HEK293 (cell line): ENCODE measurements at regions not wholly inside any gene's neighbourhood (a gene's known extent, or its start where the extent isn't known, plus 50 kb on each side); places are given as distances from the start of the nearest gene placed in this dataset.

ENCODE experiments used
- CTCF ChIA-PET: fragments of 350-600 bp; formaldehyde crosslinking; extraction: SDS; loops from one replicate; lab custom pipeline; 2021; ENCODE audit warnings: antibody characterized with exemption; lab: Yijun Ruan, JAX
- POLR2A ChIA-PET: fragments of 300-600 bp; formaldehyde crosslinking; extraction: SDS; loops from one replicate; lab custom pipeline; 2020; ENCODE audit warnings: antibody characterized with exemption, inconsistent platforms; lab: Yijun Ruan, JAX
- H3K27ac ChIP-seq: fragments of 200-500 bp; sonication (Bioruptor generic); 2 replicates; pipeline ENCODE4 v1.5.1; 2014; ENCODE audit warnings: low read depth, low read length, control low read depth, inconsistent platforms; ENCODE audit errors: extremely low read depth
- H3K36me3 ChIP-seq, 2 experiments: fragments of 200-500 bp in 1 of 2; sonication (Bioruptor generic) in 1 of 2; 1 replicate in 1 of 2; 2 replicates in 1 of 2; pipeline ENCODE4 v1.5.1; 2014 to 2017; ENCODE audit warnings: inconsistent platforms in 2 of 2, low read length in 2 of 2; ENCODE audit not compliant: control insufficient read depth in 2 of 2, insufficient read depth in 1 of 2
- H3K4me1 ChIP-seq: fragments of 200-500 bp; sonication (Bioruptor generic); 2 replicates; pipeline ENCODE4 v1.5.1; 2014; ENCODE audit warnings: mild to moderate bottlenecking, low read length, inconsistent platforms; ENCODE audit not compliant: control insufficient read depth, insufficient read depth
- H3K4me3 ChIP-seq: 2 replicates; pipeline ENCODE4 v1.5.1; 2011; ENCODE audit warnings: low read depth, mild to moderate bottlenecking, control low read depth, low read length, moderate library complexity
- H3K9me3 ChIP-seq: fragments of 200-500 bp; sonication (Bioruptor generic); 2 replicates; pipeline ENCODE4 v1.5.1; 2014; ENCODE audit warnings: low read depth, low read length, inconsistent platforms; ENCODE audit not compliant: control insufficient read depth, insufficient read depth
- SP3 ChIP-seq: fragments of 450-650 bp; formaldehyde crosslinking; IDR thresholded peaks from 2 replicates; pipeline ENCODE4 v1.5.1; 2016; ENCODE audit warnings: missing biosample characterization, missing genetic modification characterization
- YY1 ChIP-seq: fragments of 450-650 bp; formaldehyde crosslinking; IDR thresholded peaks from 2 replicates; pipeline ENCODE4 v1.5.1; 2018; ENCODE audit warnings: missing biosample characterization, missing genetic modification characterization
- ZBTB8A ChIP-seq: fragments of 450-650 bp; formaldehyde crosslinking; IDR thresholded peaks from 2 replicates; pipeline ENCODE4 v1.5.1; 2016; ENCODE audit warnings: missing biosample characterization, missing genetic modification characterization
- ZNF157 ChIP-seq: fragments of 450-650 bp; formaldehyde crosslinking; IDR thresholded peaks from 2 replicates; pipeline ENCODE4 v1.5.1; 2016; ENCODE audit warnings: missing biosample characterization, missing genetic modification characterization
- ZNF354C ChIP-seq: fragments of 450-650 bp; formaldehyde crosslinking; IDR thresholded peaks from 2 replicates; pipeline ENCODE4 v1.5.1; 2016; ENCODE audit warnings: missing biosample characterization, missing genetic modification characterization, low read depth, borderline replicate concordance
- ZNF610 ChIP-seq: fragments of 450-650 bp; formaldehyde crosslinking; IDR thresholded peaks from 2 replicates; pipeline ENCODE4 v1.5.1; 2016; ENCODE audit warnings: missing biosample characterization, missing genetic modification characterization, borderline replicate concordance
- ZNF624 ChIP-seq: fragments of 450-650 bp; formaldehyde crosslinking; IDR thresholded peaks from 2 replicates; pipeline ENCODE4 v1.5.1; 2017; ENCODE audit warnings: missing biosample characterization, missing genetic modification characterization
- ZNF629 ChIP-seq: fragments of 450-650 bp; formaldehyde crosslinking; IDR thresholded peaks from 2 replicates; pipeline ENCODE4 v1.5.1; 2017; ENCODE audit warnings: missing biosample characterization, missing genetic modification characterization
- ZNF677 ChIP-seq: fragments of 450-650 bp; IDR thresholded peaks from 2 replicates; pipeline ENCODE4 v1.5.0; 2018; ENCODE audit warnings: missing biosample characterization, mild to moderate bottlenecking, missing genetic modification characterization, moderate library complexity
- ZNF704 ChIP-seq: fragments of 450-650 bp; formaldehyde crosslinking; IDR thresholded peaks from 2 replicates; pipeline ENCODE4 v1.5.1; 2016; ENCODE audit warnings: missing biosample characterization, missing genetic modification characterization
- ZNF76 ChIP-seq: fragments of 450-650 bp; formaldehyde crosslinking; IDR thresholded peaks from 2 replicates; pipeline ENCODE4; 2016; ENCODE audit warnings: low read depth, missing biosample characterization, missing genetic modification characterization, borderline replicate concordance
- ZNF776 ChIP-seq: fragments of 450-650 bp; formaldehyde crosslinking; IDR thresholded peaks from 2 replicates; pipeline ENCODE4 v1.5.0; 2017; ENCODE audit warnings: missing biosample characterization, missing genetic modification characterization, borderline replicate concordance
- ZNF785 ChIP-seq: fragments of 450-650 bp; formaldehyde crosslinking; IDR thresholded peaks from 2 replicates; pipeline ENCODE4 v1.5.1; 2016; ENCODE audit warnings: missing biosample characterization, missing genetic modification characterization
- TF ChIP-seq, protein P1 (sequence below): fragments of 450-650 bp; formaldehyde crosslinking; IDR thresholded peaks from 2 replicates; pipeline ENCODE4 v1.5.1; 2017; ENCODE audit warnings: missing biosample characterization, missing genetic modification characterization
- TF ChIP-seq, protein P2 (sequence below): fragments of 450-650 bp; IDR thresholded peaks from 2 replicates; pipeline ENCODE4 v1.5.1; 2018; ENCODE audit warnings: missing biosample characterization, missing genetic modification characterization
- TF ChIP-seq, protein P3 (sequence below): fragments of 450-650 bp; formaldehyde crosslinking; conservative IDR thresholded peaks from 2 replicates; pipeline ENCODE4 v1.5.1; 2016; ENCODE audit warnings: low read depth, missing biosample characterization, missing genetic modification characterization
- TF ChIP-seq, protein P4 (sequence below): fragments of 450-650 bp; formaldehyde crosslinking; IDR thresholded peaks from 2 replicates; pipeline ENCODE4 v1.5.1; 2016; ENCODE audit warnings: missing biosample characterization, missing genetic modification characterization
- TF ChIP-seq, protein P5 (sequence below): fragments of 450-650 bp; formaldehyde crosslinking; IDR thresholded peaks from 2 replicates; pipeline ENCODE4 v1.5.1; 2017; ENCODE audit warnings: missing biosample characterization, missing genetic modification characterization

DNA sequence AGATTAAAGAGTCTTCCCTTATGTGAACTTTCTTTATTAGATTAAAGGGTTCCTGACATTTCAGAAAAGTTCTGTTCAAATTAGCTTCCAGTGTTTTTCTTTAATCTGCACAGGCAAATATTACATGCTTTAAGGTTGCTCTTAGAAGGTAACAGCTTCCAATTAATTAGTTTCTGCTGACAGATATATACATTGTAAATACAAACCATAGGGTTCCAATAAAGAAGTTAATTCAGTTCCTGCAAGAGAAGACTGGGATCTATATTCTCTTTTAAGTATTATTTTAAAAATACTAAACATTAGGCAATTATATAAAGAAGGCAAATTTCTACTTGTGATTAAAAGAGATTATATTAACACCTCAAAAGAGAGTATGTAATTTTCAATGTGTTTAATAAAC, 795.7 kb downstream of the MAT2B start (continued):
- TF ChIP-seq, protein P1, sequence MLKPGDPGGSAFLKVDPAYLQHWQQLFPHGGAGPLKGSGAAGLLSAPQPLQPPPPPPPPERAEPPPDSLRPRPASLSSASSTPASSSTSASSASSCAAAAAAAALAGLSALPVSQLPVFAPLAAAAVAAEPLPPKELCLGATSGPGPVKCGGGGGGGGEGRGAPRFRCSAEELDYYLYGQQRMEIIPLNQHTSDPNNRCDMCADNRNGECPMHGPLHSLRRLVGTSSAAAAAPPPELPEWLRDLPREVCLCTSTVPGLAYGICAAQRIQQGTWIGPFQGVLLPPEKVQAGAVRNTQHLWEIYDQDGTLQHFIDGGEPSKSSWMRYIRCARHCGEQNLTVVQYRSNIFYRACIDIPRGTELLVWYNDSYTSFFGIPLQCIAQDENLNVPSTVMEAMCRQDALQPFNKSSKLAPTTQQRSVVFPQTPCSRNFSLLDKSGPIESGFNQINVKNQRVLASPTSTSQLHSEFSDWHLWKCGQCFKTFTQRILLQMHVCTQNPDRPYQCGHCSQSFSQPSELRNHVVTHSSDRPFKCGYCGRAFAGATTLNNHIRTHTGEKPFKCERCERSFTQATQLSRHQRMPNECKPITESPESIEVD (tag by site-specific recombination): no peak
- no peak for TF ChIP-seq ZNF157 (tag by site-specific recombination)
- TF ChIP-seq ZNF629 (tag by site-specific recombination): no peak
- TF ChIP-seq YY1 (tag by site-specific recombination): no peak
- no peak for TF ChIP-seq ZBTB8A (tag by site-specific recombination)
- TF ChIP-seq, all 188 proteins: peak for 0

DNA sequence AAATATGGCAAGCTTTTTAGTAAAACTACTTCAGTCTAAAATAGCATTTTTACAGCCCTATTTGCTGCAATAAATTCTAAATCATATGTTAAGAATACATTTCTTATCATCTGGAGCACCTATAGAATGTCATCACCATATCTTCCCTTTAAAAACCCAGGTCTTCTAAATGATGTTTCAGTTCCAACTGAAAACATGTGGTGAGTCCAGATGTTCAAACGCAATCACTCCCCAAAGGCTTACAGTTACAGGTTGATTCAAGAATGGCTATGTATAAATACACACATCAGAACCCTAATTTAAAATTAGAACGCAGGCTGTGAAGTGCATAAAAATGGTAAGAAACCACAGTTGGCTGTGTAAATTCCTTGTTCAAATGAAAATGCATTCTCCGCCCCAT, 796.3 kb downstream of the MAT2B start:
- CTCF ChIA-PET: no interaction called here

More for the DNA sequence above, 796.3 kb downstream of the MAT2B start:
- H3K27ac ChIP-seq: no peak overlapping the region
- no peaks in the 10 kb centered on the region for H3K36me3 ChIP-seq
- no peaks in the 10 kb centered on the region for H3K4me1 ChIP-seq
- POLR2A ChIA-PET: no interaction called here
- H3K4me3 ChIP-seq: no peak overlapping the region
- TF ChIP-seq ZNF704 (tag by site-specific recombination): no peak
- TF ChIP-seq, protein P2, sequence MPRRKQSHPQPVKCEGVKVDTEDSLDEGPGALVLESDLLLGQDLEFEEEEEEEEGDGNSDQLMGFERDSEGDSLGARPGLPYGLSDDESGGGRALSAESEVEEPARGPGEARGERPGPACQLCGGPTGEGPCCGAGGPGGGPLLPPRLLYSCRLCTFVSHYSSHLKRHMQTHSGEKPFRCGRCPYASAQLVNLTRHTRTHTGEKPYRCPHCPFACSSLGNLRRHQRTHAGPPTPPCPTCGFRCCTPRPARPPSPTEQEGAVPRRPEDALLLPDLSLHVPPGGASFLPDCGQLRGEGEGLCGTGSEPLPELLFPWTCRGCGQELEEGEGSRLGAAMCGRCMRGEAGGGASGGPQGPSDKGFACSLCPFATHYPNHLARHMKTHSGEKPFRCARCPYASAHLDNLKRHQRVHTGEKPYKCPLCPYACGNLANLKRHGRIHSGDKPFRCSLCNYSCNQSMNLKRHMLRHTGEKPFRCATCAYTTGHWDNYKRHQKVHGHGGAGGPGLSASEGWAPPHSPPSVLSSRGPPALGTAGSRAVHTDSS (tag by site-specific recombination): no peak
- TF ChIP-seq SP3 (tag by site-specific recombination): no peak
- TF ChIP-seq ZNF76 (tag by site-specific recombination): no peak
- TF ChIP-seq, protein P3, sequence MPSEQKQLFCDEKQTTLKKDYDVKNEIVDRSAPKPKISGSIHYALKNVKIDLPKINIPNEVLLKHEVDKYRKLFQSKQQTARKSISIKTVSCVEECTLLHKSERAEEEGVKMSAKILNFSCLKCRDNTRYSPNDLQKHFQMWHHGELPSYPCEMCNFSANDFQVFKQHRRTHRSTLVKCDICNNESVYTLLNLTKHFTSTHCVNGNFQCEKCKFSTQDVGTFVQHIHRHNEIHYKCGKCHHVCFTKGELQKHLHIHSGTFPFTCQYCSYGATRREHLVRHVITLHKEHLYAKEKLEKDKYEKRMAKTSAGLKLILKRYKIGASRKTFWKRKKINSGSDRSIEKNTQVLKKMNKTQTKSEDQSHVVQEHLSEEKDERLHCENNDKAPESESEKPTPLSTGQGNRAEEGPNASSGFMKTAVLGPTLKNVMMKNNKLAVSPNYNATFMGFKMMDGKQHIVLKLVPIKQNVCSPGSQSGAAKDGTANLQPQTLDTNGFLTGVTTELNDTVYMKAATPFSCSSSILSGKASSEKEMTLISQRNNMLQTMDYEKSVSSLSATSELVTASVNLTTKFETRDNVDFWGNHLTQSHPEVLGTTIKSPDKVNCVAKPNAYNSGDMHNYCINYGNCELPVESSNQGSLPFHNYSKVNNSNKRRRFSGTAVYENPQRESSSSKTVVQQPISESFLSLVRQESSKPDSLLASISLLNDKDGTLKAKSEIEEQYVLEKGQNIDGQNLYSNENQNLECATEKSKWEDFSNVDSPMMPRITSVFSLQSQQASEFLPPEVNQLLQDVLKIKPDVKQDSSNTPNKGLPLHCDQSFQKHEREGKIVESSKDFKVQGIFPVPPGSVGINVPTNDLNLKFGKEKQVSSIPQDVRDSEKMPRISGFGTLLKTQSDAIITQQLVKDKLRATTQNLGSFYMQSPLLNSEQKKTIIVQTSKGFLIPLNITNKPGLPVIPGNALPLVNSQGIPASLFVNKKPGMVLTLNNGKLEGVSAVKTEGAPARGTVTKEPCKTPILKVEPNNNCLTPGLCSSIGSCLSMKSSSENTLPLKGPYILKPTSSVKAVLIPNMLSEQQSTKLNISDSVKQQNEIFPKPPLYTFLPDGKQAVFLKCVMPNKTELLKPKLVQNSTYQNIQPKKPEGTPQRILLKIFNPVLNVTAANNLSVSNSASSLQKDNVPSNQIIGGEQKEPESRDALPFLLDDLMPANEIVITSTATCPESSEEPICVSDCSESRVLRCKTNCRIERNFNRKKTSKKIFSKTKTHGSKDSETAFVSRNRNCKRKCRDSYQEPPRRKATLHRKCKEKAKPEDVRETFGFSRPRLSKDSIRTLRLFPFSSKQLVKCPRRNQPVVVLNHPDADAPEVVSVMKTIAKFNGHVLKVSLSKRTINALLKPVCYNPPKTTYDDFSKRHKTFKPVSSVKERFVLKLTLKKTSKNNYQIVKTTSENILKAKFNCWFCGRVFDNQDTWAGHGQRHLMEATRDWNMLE (tag by site-specific recombination): no peak
- TF ChIP-seq, protein P4, sequence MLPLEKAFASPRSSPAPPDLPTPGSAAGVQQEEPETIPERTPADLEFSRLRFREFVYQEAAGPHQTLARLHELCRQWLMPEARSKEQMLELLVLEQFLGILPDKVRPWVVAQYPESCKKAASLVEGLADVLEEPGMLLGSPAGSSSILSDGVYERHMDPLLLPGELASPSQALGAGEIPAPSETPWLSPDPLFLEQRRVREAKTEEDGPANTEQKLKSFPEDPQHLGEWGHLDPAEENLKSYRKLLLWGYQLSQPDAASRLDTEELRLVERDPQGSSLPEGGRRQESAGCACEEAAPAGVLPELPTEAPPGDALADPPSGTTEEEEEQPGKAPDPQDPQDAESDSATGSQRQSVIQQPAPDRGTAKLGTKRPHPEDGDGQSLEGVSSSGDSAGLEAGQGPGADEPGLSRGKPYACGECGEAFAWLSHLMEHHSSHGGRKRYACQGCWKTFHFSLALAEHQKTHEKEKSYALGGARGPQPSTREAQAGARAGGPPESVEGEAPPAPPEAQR (tag by site-specific recombination): no peak
- no peak for TF ChIP-seq ZNF354C (tag by site-specific recombination)
- no peak for TF ChIP-seq ZNF610 (tag by site-specific recombination)
- no peak for TF ChIP-seq ZNF677
- TF ChIP-seq ZNF776 (tag by site-specific recombination): no peak
- TF ChIP-seq ZNF785 (tag by site-specific recombination): no peak
- TF ChIP-seq, protein P5, sequence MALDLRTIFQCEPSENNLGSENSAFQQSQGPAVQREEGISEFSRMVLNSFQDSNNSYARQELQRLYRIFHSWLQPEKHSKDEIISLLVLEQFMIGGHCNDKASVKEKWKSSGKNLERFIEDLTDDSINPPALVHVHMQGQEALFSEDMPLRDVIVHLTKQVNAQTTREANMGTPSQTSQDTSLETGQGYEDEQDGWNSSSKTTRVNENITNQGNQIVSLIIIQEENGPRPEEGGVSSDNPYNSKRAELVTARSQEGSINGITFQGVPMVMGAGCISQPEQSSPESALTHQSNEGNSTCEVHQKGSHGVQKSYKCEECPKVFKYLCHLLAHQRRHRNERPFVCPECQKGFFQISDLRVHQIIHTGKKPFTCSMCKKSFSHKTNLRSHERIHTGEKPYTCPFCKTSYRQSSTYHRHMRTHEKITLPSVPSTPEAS: no peak
- TF ChIP-seq ZNF624: no peak
- no peaks in the 10 kb centered on the region for H3K9me3 ChIP-seq
